H1 (cell line): ENCODE measurements at regions not wholly inside any gene's neighbourhood (a gene's known extent, or its start where the extent isn't known, plus 50 kb on each side); places are given as distances from the start of the nearest gene placed in this dataset.
A peak's percentile ranks its signal among the peaks of the same experiment; 100 is the strongest.

Source experiments
- CTCF ChIA-PET: fragments of 300-600 bp; sonication (Branson Sonifier 250); formaldehyde crosslinking; loops from one replicate; lab custom pipeline; 2021; ENCODE audit not compliant: partially characterized antibody; lab: Charles Lee
- POLR2A ChIA-PET: fragments of 300-600 bp; sonication (Branson Sonifier 250); formaldehyde crosslinking; loops from one replicate; lab custom pipeline; 2021; ENCODE audit warnings: inconsistent platforms; ENCODE audit not compliant: partially characterized antibody; lab: Charles Lee
- DNase-seq, 2 experiments: peaks; one replicate each; pipeline versions ENCODE4 v3.0.0 to v3.0.0-alpha.2; 2010 to 2022; ENCODE audit warnings: low spot score in 2 of 2, low read depth in 1 of 2, mixed read lengths in 1 of 2
- FAIRE-seq: peaks from 2 replicates; lab custom pipeline; 2011; peaks lifted over from hg19 to GRCh38; lab: Jason Lieb, UNC
- H2AFZ ChIP-seq: 2 replicates; pipeline ENCODE4 v1.8.1; 2012; ENCODE audit warnings: low read length, inconsistent platforms
- H2AK5ac ChIP-seq: 2 replicates; pipeline ENCODE4 v1.6.1; 2013; ENCODE audit warnings: low read depth, low read length
- H2BK120ac ChIP-seq: replicated peaks from 2 replicates; pipeline ENCODE3; 2013; ENCODE audit warnings: low read depth, low read length, inconsistent platforms
- H2BK12ac ChIP-seq: 2 replicates; pipeline ENCODE4 v1.6.1; 2013; ENCODE audit warnings: low read depth, low read length
- H2BK15ac ChIP-seq: 2 replicates; pipeline ENCODE4 v1.6.1; 2013; ENCODE audit warnings: low read length
- H2BK20ac ChIP-seq: 2 replicates; pipeline ENCODE4 v1.6.1; 2013; ENCODE audit warnings: low read length
- H2BK5ac ChIP-seq: 2 replicates; pipeline ENCODE4 v1.6.1; 2013; ENCODE audit warnings: low read depth, low read length
- H3K14ac ChIP-seq: 2 replicates; pipeline ENCODE4 v1.6.1; 2013; ENCODE audit warnings: inconsistent platforms; ENCODE audit not compliant: insufficient read length
- H3K18ac ChIP-seq: 2 replicates; pipeline ENCODE4 v1.6.1; 2013; ENCODE audit warnings: low read length; ENCODE audit errors: extremely low read depth
- H3K23ac ChIP-seq: 2 replicates; pipeline ENCODE4 v1.6.1; 2013; ENCODE audit warnings: inconsistent platforms; ENCODE audit not compliant: insufficient read length
- H3K23me2 ChIP-seq: 2 replicates; pipeline ENCODE4 v1.6.1; 2013; ENCODE audit warnings: low read depth, low read length
- H3K27ac ChIP-seq: 2 replicates; pipeline ENCODE4 v1.6.1; 2011; ENCODE audit warnings: low read depth, low read length, inconsistent platforms
- H3K27me3 ChIP-seq, 4 experiments: replicated peaks in 1 of 4; 1 replicate in 1 of 4; 2 replicates in 3 of 4; pipeline versions ENCODE4 v1.6.1 to v1.8.1; 2011 to 2013; ENCODE audit warnings: low read length in 3 of 4, mild to moderate bottlenecking in 3 of 4, inconsistent platforms in 2 of 4, mixed read lengths in 2 of 4, moderate library complexity in 1 of 4; ENCODE audit not compliant: control insufficient read depth in 3 of 4, insufficient read depth in 3 of 4; ENCODE audit errors: extremely low read depth in 1 of 4
- H3K36me3 ChIP-seq, 4 experiments: 2 replicates each; pipeline versions ENCODE4 v1.6.1 to v1.8.1; 2011 to 2013; ENCODE audit warnings: mild to moderate bottlenecking in 4 of 4, low read length in 3 of 4, moderate library complexity in 2 of 4, control low read depth in 1 of 4, inconsistent platforms in 1 of 4; ENCODE audit not compliant: insufficient read depth in 4 of 4, control insufficient read depth in 2 of 4
- H3K4ac ChIP-seq: replicated peaks from 2 replicates; pipeline ENCODE3; 2013; ENCODE audit warnings: low read length, low read depth, mixed read lengths, inconsistent platforms; ENCODE audit not compliant: insufficient read length
- H3K4me1 ChIP-seq, 4 experiments: replicated peaks in 1 of 4; 1 replicate in 1 of 4; 2 replicates in 3 of 4; pipeline versions ENCODE4 v1.6.1 to v1.8.1; 2011 to 2013; ENCODE audit warnings: low read length in 3 of 4, inconsistent platforms in 2 of 4, mixed read lengths in 1 of 4; ENCODE audit not compliant: insufficient read depth in 4 of 4, control insufficient read depth in 3 of 4
- H3K4me2 ChIP-seq, 2 experiments: 2 replicates each; pipeline versions ENCODE4 v1.6.1 to v1.8.1; 2011 to 2013; ENCODE audit warnings: low read depth in 2 of 2, low read length in 2 of 2, control low read depth in 1 of 2, inconsistent platforms in 1 of 2, mild to moderate bottlenecking in 1 of 2; ENCODE audit not compliant: insufficient read depth in 1 of 2
- H3K4me3 ChIP-seq, 4 experiments: fragments of 200-600, 300-600 bp in 1 of 4; sonication (generic), shearing (Covaris generic), sonication (Bioruptor Twin) in 1 of 4; 2 replicates each; pipeline versions ENCODE4 v1.5.1 to v1.8.1; 2011 to 2016; ENCODE audit warnings: low read length in 4 of 4, low read depth in 3 of 4, control low read depth in 2 of 4, inconsistent platforms in 2 of 4, mild to moderate bottlenecking in 2 of 4, mixed read lengths in 1 of 4, moderate library complexity in 1 of 4; ENCODE audit not compliant: insufficient read depth in 2 of 4; ENCODE audit errors: extremely low read depth in 1 of 4
- H3K56ac ChIP-seq: replicated peaks from 2 replicates; pipeline ENCODE3; 2013; ENCODE audit warnings: low read depth, mild to moderate bottlenecking, mixed read lengths, low read length, inconsistent platforms; ENCODE audit not compliant: insufficient read length
- H3K79me1 ChIP-seq: 2 replicates; pipeline ENCODE4 v1.6.1; 2013; ENCODE audit warnings: low read depth, low read length, control low read depth
- H3K79me2 ChIP-seq, 2 experiments: 2 replicates each; pipeline versions ENCODE4 v1.6.1 to v1.8.1; 2012 to 2013; ENCODE audit warnings: low read length in 2 of 2, mild to moderate bottlenecking in 2 of 2, inconsistent platforms in 1 of 2; ENCODE audit not compliant: insufficient read depth in 2 of 2, control insufficient read depth in 1 of 2
- H3K9ac ChIP-seq, 4 experiments: replicated peaks in 1 of 4; 1 replicate in 1 of 4; 2 replicates in 3 of 4; pipeline versions ENCODE4 v1.6.1 to v1.8.1; 2011 to 2013; ENCODE audit warnings: low read depth in 3 of 4, low read length in 3 of 4, control low read depth in 2 of 4, mild to moderate bottlenecking in 2 of 4, moderate library complexity in 2 of 4, inconsistent platforms in 1 of 4; ENCODE audit errors: extremely low read depth in 1 of 4
- H3K9me3 ChIP-seq, 2 experiments: 2 replicates each; pipeline versions ENCODE4 v1.6.1 to v1.8.1; 2012 to 2013; ENCODE audit warnings: mild to moderate bottlenecking in 2 of 2, moderate library complexity in 2 of 2, control low read depth in 1 of 2, inconsistent platforms in 1 of 2, low read depth in 1 of 2, low read length in 1 of 2, mixed read lengths in 1 of 2; ENCODE audit not compliant: insufficient read depth in 2 of 2
- H4K20me1 ChIP-seq, 2 experiments: replicated peaks in 1 of 2; 2 replicates each; pipeline versions ENCODE3 to v1.8.1; 2011 to 2013; ENCODE audit warnings: inconsistent platforms in 2 of 2, low read length in 2 of 2, mild to moderate bottlenecking in 1 of 2; ENCODE audit not compliant: insufficient read depth in 2 of 2, control insufficient read depth in 1 of 2
- H4K5ac ChIP-seq: 2 replicates; pipeline ENCODE4 v1.6.1; 2013; ENCODE audit warnings: low read length, low read depth, mixed read lengths, inconsistent platforms; ENCODE audit not compliant: insufficient read length
- H4K8ac ChIP-seq: 2 replicates; pipeline ENCODE4 v1.8.0; 2013; ENCODE audit warnings: mild to moderate bottlenecking, moderate library complexity, low read length, inconsistent platforms; ENCODE audit not compliant: insufficient read depth; ENCODE audit errors: extremely low read depth
- H4K91ac ChIP-seq: replicated peaks from 2 replicates; pipeline ENCODE3; 2013; ENCODE audit warnings: low read length, mixed read lengths, inconsistent platforms; ENCODE audit not compliant: insufficient read length
- BRCA1 ChIP-seq: IDR thresholded peaks from 2 replicates; pipeline ENCODE4 v1.6.1; 2012; ENCODE audit warnings: low read depth, low read length, improper control_type of control experiment
- CHD1 ChIP-seq: IDR thresholded peaks from 2 replicates; pipeline ENCODE4 v1.6.1; 2012; ENCODE audit warnings: low read depth, low read length, improper control_type of control experiment
- JUND ChIP-seq: IDR thresholded peaks from 2 replicates; pipeline ENCODE4 v1.6.1; 2011; ENCODE audit warnings: mild to moderate bottlenecking, improper control_type of control experiment, low read length
- KDM5A ChIP-seq: fragments of 200-600 bp; IDR thresholded peaks from 2 replicates; pipeline ENCODE4 v1.7.1; 2012; ENCODE audit warnings: mild to moderate bottlenecking, low read length, inconsistent platforms, mixed read lengths
- NRF1 ChIP-seq: IDR thresholded peaks from 2 replicates; pipeline ENCODE4 v1.6.1; 2011; ENCODE audit warnings: mild to moderate bottlenecking, low read depth, low read length, improper control_type of control experiment
- RAD21 ChIP-seq, 2 experiments: IDR thresholded peaks in 1 of 2; conservative IDR thresholded peaks in 1 of 2; 2 replicates each; pipeline ENCODE4 v1.6.1; 2011; ENCODE audit warnings: low read depth in 2 of 2, low read length in 2 of 2, improper control_type of control experiment in 1 of 2, inconsistent platforms in 1 of 2, mild to moderate bottlenecking in 1 of 2, moderate library complexity in 1 of 2
- SAP30 ChIP-seq: fragments of 300-600 bp; sonication (generic); IDR thresholded peaks from 2 replicates; pipeline ENCODE4 v1.7.1; 2012; ENCODE audit warnings: low read length, moderate library complexity, mild to moderate bottlenecking, inconsistent platforms; ENCODE audit not compliant: insufficient read depth, insufficient replicate concordance
- SIN3A ChIP-seq, 2 experiments: IDR thresholded peaks in 1 of 2; conservative IDR thresholded peaks in 1 of 2; 2 replicates each; pipeline ENCODE4 v1.6.1; 2011 to 2012; ENCODE audit warnings: low read length in 2 of 2, improper control_type of control experiment in 1 of 2, low read depth in 1 of 2, mild to moderate bottlenecking in 1 of 2
- SUZ12 ChIP-seq: fragments of 200-600 bp; sonication (generic); IDR thresholded peaks from 2 replicates; pipeline ENCODE4 v1.6.1; 2012; ENCODE audit warnings: mild to moderate bottlenecking, inconsistent platforms, low read length, moderate library complexity, mixed read lengths
- WGBS, 2 experiments: shearing (Covaris generic) in 1 of 2; methylation state at CpG; one replicate each; pipeline versions ENCODE4 v1.1.6 to v1.1.7; 2013 to 2015; ENCODE audit warnings: low lambda C conversion rate in 2 of 2, mixed read lengths in 2 of 2, inconsistent platforms in 1 of 2, low coverage in 1 of 2, missing lambda C conversion rate in 1 of 2; ENCODE audit not compliant: insufficient replicate concordance in 2 of 2, insufficient coverage in 1 of 2, insufficient read length in 1 of 2; ENCODE audit errors: extremely low coverage in 1 of 2, missing lambda C conversion rate in 1 of 2; 5-methylcytosine and 5-hydroxymethylcytosine counted together
- TF ChIP-seq, protein P1 (sequence below), 3 experiments: IDR thresholded peaks; 1 replicate in 2 of 3; 2 replicates in 1 of 3; pipeline versions ENCODE4 v1.5.1 to v1.6.1; 2011; ENCODE audit warnings: low read length in 3 of 3, mild to moderate bottlenecking in 3 of 3, inconsistent platforms in 2 of 3, low read depth in 1 of 3, moderate library complexity in 1 of 3; ENCODE audit not compliant: insufficient read depth in 1 of 3; ENCODE audit errors: control extremely low read depth in 1 of 3

DNA sequence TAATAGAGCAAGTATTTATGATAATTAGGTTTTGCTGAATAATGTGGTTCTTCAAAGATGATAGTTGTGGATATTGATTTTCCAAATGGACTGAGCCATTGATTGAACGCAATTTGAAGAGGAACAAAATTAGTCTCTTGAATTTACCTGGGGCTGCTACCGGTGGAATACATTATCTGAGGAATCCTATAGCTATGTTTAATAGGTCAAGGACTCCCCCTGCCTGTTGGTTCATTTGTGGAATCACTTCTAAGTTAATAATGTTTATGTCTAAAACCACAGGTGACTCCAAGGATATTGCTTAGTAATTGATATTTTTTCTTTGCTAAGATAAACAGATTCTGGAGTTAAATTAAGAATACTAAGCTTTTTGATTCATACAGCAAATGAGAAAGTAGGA is 576.0 kb upstream of the PABPC4L start:
- WGBS, 2 experiments: 15% methylated on average over 2 of the region's 2 CpGs; no CpG with 5 or more reads in 1 of the 2 experiments
- no peaks in the 10 kb centered on the region for H3K27me3 ChIP-seq
- H2BK5ac ChIP-seq: no peak overlapping the region
- no peak overlapping the region for H2AK5ac ChIP-seq
- no peaks in the 10 kb centered on the region; a peak in 1 of 4 replicates for H3K9me3 ChIP-seq
- no peak overlapping the region for H3K56ac ChIP-seq
- CTCF ChIA-PET: interaction anchor here (0.7 to 5.7 kb wide), 10 partner anchors 10 to 1392 kb away, joined by 3 to 21 read pairs (median 3); no protein-coding TSS in a partner anchor
- no peak overlapping the region for H3K23ac ChIP-seq
- H2BK20ac ChIP-seq: no peak overlapping the region
- no peak overlapping the region for H4K5ac ChIP-seq
- no peak overlapping the region for H2AFZ ChIP-seq
- no peak overlapping the region for H3K4ac ChIP-seq
- no peak overlapping the region for H2BK15ac ChIP-seq
- no peaks in the 10 kb centered on the region for H3K79me1 ChIP-seq
- TF ChIP-seq CHD1 (no peak), SUZ12 (no peak), JUND (no peak), BRCA1 (no peak), NRF1 (no peak), SAP30 (no peak), SIN3A (conservative IDR thresholded peaks at IDR 0.05 in 1 of 2, IDR thresholded peaks at IDR 0.05 in 1 of 2; ENCODE audit: low read depth in 1 of 2, low read length in 2 of 2) (no peak), RAD21 (IDR thresholded peaks at IDR 0.05 in 1 of 2, conservative IDR thresholded peaks at IDR 0.05 in 1 of 2; ENCODE audit: low read depth in 2 of 2, low read length in 2 of 2) (peak; percentile 75 to 78), KDM5A (no peak)
- TF ChIP-seq, protein P1, sequence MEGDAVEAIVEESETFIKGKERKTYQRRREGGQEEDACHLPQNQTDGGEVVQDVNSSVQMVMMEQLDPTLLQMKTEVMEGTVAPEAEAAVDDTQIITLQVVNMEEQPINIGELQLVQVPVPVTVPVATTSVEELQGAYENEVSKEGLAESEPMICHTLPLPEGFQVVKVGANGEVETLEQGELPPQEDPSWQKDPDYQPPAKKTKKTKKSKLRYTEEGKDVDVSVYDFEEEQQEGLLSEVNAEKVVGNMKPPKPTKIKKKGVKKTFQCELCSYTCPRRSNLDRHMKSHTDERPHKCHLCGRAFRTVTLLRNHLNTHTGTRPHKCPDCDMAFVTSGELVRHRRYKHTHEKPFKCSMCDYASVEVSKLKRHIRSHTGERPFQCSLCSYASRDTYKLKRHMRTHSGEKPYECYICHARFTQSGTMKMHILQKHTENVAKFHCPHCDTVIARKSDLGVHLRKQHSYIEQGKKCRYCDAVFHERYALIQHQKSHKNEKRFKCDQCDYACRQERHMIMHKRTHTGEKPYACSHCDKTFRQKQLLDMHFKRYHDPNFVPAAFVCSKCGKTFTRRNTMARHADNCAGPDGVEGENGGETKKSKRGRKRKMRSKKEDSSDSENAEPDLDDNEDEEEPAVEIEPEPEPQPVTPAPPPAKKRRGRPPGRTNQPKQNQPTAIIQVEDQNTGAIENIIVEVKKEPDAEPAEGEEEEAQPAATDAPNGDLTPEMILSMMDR (IDR thresholded peaks at IDR 0.05; ENCODE audit: control extremely low read depth in 1 of 3, insufficient read depth in 1 of 3, low read depth in 1 of 3, low read length in 3 of 3): peak in 2 of 3 experiments; percentile 32 to 33; a peak in 2 of 4 replicates
- no peak overlapping the region for H3K18ac ChIP-seq
- H3K23me2 ChIP-seq: no peaks in the 10 kb centered on the region
- no peaks in the 10 kb centered on the region; a peak in 1 of 7 replicates for H3K4me1 ChIP-seq
- POLR2A ChIA-PET: no interaction called here
- no peak for FAIRE-seq
- H3K27ac ChIP-seq: no peak overlapping the region
- H4K8ac ChIP-seq: no peak overlapping the region
- H4K20me1 ChIP-seq: no peaks in the 10 kb centered on the region
- H3K4me3 ChIP-seq: no peak overlapping the region
- H3K79me2 ChIP-seq: no peaks in the 10 kb centered on the region
- no peak overlapping the region for H3K14ac ChIP-seq
- H3K4me2 ChIP-seq: no peak overlapping the region
- no peak overlapping the region for H2BK120ac ChIP-seq
- H4K91ac ChIP-seq: no peak overlapping the region
- no peaks in the 10 kb centered on the region for H3K36me3 ChIP-seq
- H3K9ac ChIP-seq: no peak overlapping the region
- no peak for DNase-seq
- H2BK12ac ChIP-seq: no peak overlapping the region
